ENCODE measurements at regions not wholly inside any gene's neighbourhood (a gene's known extent, or its start where the extent isn't known, plus 50 kb on each side); places are given as distances from the start of the nearest gene placed in this dataset.

GRCh38 chr5:123245689-123246088 lies 156.6 kb downstream of the PRDM6 start:
- ChIA-PET POLR2A (no interaction called here), CTCF (interaction anchor here (1.6 kb wide), 1 partner anchor 13 kb away, joined by 3 read pairs; no protein-coding TSS in a partner anchor)

GRCh38 chr5:123244458-123244857 lies 155.4 kb downstream of the PRDM6 start:
- ChIA-PET POLR2A (no interaction called here), CTCF (interaction anchor here (1.6 kb wide), 1 partner anchor 14 kb away, joined by 3 read pairs; no protein-coding TSS in a partner anchor)
